ENCODE measurements at regions not wholly inside any gene's neighbourhood (a gene's known extent, or its start where the extent isn't known, plus 50 kb on each side); places are given as distances from the start of the nearest gene placed in this dataset.

DNA sequence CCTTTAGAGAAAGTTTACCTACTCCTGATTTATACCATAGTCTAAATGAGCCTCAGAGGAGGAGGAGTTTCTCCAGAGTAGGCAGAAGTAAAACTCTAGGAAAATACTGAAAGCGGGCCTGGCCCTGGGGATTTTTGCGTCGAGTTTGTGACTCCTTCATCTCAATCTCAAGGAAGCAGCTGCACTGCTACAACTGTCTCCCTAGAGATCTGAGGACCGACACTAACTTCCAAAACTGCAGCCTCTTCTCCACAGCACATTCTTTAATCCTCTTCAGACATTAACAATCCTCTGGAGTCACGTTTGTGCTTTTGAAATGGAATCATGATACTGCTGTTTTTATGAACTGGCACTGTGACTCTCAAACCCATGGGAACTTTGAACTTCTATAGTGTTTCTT lies 281.4 kb downstream of the KCNS3 start:
- TF ChIP-seq, protein P1, sequence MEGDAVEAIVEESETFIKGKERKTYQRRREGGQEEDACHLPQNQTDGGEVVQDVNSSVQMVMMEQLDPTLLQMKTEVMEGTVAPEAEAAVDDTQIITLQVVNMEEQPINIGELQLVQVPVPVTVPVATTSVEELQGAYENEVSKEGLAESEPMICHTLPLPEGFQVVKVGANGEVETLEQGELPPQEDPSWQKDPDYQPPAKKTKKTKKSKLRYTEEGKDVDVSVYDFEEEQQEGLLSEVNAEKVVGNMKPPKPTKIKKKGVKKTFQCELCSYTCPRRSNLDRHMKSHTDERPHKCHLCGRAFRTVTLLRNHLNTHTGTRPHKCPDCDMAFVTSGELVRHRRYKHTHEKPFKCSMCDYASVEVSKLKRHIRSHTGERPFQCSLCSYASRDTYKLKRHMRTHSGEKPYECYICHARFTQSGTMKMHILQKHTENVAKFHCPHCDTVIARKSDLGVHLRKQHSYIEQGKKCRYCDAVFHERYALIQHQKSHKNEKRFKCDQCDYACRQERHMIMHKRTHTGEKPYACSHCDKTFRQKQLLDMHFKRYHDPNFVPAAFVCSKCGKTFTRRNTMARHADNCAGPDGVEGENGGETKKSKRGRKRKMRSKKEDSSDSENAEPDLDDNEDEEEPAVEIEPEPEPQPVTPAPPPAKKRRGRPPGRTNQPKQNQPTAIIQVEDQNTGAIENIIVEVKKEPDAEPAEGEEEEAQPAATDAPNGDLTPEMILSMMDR (IDR thresholded peaks at IDR 0.05) = no peak
- no peak for TF ChIP-seq POLR2A (IDR thresholded peaks at IDR 0.05)
